ENCODE measurements at regions not wholly inside any gene's neighbourhood (a gene's known extent, or its start where the extent isn't known, plus 50 kb on each side); places are given as distances from the start of the nearest gene placed in this dataset.
"Not testable (repeated sequence)": the region's sequence is repeated elsewhere in the genome, so short reads cannot be mapped to it uniquely, and the experiment has no call there.

DNA sequence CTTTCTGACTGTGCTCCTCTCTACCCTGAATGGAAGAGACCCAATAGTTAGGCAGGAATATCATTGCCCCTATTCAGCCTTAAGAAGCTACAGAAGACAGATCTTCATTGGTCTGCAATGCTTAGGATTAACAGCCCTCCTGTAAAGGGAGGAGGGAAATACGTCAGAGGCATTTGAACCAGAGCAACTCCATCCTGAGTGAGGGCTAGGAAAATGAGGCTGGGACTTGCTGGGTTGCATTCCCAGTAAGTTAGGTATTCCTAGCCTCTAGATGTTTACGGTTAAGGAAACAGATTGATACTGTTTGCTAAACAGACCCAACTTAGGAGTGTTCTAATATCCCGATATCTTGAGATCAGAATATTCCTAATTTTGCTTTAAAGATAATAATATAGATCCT is 63.5 kb downstream of the PCDH18 start:
- no peak for DNase-seq (ENCODE audit: low read depth in 3 of 3)

DNA sequence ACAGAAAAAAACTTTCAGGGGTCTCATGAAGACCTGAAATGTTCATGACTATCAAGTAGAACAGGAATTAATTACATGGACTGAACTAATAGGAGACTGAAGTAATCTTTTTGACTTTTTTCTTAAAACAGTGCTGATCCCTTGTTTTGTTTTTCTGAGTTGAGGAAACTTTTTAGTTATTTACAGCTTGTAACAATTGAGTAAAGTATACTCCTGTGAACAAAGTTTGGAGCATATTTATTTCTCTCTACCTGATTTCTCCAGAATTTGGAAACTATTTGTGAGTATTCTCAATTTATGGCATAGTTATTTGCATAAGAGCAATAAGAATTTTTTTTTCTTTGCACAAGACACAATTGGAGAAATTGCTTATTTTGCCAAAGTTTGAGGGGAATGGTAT is 64.8 kb downstream of the PCDH18 start:
- DNase-seq (ENCODE audit: low read depth in 3 of 3) = no peak

DNA sequence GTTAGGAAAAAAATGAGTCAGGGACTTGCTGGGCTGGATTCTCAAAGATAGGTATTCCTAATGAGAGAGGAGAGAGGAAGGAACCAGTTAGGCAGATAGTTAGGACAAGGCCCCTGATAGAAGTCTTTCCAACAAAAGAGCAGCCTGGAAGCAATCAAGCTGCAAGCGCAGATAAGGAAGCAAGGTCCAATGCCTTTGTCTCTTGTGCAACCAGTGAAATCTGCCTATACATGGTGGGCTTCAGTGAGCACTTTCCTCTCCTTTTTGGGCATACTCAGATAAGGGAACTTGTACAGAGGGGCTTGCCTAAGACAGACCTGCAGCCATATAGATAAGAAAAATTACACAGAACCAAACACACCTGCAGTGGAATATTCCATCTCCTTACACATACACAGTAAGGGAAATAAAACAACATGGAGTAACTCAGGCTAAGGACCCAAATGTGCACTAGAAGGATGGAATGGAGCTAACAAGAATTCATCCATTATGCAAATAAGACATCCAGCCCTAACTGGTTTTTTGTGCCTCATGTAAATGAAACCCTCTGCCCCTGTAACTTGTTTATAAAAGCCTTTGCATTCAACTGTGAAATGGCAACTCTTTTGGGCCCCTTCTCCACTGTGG is 68.8 kb downstream of the PCDH18 start:
- DNase-seq (ENCODE audit: low read depth in 3 of 3) = no peak

DNA sequence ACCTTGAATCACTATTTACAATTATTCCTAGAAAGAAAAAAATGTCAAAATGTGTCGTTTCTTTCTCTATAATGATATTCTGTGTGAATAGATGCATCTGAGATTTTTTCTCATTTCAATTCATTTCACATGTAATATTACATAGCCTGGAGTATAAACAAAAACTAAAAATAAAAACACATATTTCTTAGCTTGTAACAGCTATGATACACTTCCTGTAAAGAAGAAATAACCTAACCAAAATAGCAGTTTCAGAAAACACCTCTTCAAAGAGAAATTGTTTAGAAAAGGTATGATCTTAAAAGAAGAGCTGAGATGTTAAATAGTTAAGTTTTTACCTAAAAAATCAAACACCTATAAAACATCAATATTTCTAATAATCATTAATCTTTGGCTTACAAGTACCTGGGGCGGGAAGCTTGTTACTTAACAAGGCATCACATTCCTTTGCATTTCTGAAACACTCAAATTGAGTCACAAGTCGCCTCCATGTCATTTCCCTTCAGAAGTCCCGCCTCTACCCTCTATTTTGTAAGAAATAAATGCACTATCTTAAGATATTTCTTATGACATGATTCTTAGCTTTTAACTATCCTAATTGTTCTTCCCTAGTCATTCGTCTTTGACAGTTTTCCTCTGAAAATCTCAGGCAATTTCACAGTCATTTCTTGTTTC is 76.5 kb downstream of the PCDH18 start:
- no peak for DNase-seq (ENCODE audit: low read depth in 3 of 3)

DNA sequence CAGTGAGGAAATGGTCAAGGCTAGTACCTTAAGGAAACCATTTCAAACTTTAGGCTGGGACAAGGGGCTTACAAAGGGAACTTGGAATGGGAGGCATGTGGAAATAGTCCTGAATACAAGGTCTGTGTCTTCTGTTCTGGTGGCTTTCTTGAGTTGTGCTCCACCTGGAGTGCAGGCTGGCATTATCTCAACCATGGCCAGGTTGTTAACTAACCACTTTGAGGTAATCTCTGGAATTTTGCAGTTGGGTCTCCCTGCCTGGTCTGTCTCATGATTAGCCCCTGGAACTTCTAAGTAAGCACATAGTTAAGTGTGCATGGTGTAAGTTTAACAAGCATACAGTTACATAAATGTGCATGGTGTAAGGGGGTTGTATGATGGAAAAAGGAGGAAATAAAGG is 77.5 kb downstream of the PCDH18 start:
- no peak for DNase-seq (ENCODE audit: low read depth in 3 of 3)

DNA sequence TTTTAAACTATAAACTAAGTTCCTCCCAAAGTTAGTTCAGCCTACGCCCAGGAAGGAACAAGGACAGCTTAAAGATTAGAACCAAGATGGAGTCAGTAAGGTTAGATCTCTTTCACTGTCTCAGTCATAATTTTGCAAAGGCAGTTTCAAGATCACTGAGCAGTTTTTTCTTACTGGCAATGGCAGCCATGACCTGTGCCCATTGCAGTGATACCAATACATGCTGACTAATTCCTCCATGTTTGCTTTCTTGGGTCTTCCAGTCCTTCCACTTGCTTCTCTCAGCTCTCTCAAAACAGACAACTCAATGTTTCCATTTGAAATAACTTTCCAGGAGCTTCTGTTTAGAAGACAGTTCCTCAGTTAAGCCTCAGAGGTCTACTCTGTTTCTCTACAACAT is 79.5 kb downstream of the PCDH18 start:
- DNase-seq (ENCODE audit: low read depth in 3 of 3) = no peak

DNA sequence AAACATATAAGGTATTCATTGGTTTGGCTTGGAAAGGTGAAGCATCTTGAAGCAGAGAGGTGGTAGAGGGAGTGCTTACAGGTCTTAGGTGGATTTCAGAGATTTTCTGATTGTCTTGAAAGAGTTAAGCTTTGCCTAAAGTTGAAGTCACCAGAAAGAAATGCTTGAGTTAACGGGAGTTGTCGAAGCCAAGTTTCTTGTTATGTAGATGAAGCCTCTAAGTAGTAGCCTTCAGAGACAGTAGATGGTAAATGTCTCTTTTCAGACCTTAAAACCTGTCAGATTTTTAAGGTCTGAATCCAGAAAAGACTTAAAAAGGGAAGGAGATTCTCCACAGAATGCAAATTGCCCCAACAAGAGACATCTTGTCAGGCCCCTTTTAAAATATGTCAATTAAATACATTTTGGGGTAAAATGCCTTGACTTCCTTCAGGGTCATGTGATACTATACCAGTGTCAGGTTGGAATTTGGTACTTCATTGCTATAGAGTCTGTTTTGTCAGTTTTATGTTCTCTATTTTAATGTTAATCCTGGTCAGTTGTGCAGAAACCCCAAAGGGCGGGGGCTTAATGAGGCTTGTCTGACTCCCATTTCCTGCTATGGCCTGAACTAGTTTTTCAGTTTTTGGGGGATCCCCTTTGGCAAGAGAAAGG is 81.0 kb downstream of the PCDH18 start:
- no peak for DNase-seq (ENCODE audit: low read depth in 3 of 3)

DNA sequence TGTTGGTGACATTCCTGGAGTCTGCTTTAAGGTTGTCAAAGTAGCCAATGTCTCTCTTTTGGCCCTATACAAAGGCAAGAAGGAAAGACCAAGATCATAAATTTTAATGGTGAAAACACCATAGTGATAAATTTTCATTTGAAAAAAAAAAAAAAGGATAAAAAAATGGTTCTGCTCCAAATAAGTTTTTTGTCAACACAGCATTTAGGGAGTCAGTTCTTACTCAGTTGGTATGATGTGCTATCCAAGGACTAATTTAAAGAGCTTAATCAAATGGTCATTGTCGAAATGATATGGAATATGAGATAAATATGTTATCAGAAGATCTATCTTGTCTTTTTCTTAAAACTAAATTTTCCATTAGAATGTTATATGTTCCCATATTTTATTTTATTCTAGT is 83.9 kb downstream of the PCDH18 start:
- no peak for DNase-seq (ENCODE audit: low read depth in 3 of 3)

DNA sequence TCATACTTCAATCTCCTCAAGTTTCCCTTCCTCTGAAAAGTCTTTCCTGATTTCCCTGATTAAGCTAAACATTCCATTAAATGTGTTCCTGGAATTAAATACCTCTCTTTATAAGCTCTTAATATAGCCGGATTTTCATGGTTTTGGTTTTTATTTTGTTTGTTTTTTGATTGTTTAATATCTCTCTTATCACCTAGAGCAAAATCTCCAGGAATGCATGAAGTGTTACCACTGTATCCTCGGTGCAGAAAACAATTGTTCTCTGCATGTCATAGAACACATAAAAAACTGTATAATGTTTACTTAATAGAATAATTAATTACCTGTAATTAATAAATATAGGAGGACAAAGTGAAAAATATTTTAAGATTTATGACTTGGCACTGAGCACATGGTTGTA is 86.2 kb downstream of the PCDH18 start:
- no peak for DNase-seq (ENCODE audit: low read depth in 3 of 3)

DNA sequence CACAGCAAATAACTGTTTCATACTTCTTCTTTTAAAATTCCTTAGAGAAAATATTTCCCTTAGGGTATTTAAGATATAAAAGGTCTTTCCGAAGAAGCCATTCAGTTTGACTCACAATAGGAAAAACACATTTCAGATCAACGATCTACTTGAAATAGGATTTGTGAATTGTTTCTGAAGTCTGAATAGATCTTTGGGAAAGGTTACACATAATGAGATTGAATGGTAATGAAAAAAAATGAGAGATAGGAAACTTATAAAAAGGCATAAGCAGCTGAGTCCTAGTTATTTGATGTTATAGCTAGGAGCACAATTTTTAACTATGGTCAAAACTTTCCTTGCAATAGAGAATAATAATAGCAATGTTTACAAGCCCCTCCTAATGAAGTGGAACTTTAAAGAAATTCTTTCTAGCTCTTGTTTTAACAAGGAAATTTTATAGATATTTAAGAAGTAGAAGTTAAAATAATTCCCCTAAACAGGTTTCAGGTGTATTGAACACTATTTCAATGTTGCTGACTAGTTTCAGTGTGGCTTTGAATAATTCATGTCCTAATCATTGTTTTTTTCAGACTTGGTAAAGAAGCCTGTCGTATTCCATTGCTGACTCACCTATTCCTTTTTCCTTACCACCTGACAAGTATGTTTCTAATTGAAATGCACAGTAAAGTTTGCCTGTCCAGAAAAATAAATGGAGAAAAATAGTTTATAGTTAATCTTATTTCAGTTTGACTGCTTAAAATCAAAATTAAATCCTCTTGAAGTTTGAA is 89.1 kb downstream of the PCDH18 start:
- no peak for DNase-seq (ENCODE audit: low read depth in 3 of 3)

DNA sequence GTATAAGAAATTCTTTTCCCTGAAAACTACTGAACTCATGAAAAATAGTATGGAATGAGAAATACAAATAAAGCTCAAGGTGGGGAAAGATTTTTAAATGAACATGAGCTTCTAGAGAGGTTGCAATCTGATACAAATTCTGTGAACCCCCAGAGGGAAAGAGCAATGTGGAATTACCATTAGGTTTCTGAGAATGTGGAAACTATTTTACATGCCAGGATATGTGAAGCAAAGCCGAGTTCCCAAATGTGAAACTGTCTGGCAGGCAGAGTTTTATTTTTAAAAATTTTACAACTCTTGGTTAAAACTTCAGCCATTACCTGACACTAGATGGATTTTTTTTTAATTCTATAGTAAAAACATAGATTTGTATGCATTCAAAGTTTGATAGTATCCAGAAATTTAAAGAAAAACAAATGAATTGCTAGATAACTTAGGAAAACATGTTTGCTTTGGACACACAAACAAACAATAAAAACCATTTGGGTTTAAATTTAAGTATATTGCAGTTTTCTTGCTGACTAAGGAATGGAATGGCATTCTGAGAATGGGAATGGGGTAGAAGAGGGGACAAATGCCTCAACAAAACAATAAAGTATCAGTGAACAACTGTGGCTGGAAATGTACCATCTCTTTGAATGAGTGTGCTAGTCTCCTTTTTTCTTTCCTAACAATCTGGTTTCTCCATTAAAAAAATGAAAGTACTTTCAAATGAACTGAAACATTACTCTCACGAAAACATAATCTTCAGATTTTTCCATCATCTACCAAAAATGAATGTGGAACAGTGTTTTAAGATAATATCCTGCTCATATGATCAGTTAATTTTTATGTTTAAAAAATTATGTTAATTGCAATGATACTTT is 99.6 kb downstream of the PCDH18 start:
- no peak for DNase-seq (ENCODE audit: low read depth in 3 of 3)

DNA sequence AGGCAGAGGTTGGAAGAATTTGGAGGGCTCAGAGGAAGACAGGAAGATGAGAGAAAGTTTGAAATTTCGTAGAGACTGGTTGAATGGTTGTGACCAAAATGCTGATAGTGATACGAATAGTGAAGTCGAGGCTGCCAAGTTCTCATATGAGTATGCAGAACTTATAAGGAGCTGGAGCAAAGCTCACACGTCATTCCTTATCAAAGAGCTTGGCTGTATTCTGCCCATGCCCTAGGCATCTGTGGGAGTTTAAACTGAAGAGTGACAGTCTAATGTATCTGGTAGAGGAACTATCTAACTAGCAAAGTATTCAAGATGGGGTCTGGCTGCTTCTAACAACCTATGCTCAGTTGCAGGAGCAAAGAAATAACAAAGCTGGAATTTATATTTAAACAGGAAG is 102.1 kb downstream of the PCDH18 start:
- no peak for DNase-seq (ENCODE audit: low read depth in 3 of 3)

DNA sequence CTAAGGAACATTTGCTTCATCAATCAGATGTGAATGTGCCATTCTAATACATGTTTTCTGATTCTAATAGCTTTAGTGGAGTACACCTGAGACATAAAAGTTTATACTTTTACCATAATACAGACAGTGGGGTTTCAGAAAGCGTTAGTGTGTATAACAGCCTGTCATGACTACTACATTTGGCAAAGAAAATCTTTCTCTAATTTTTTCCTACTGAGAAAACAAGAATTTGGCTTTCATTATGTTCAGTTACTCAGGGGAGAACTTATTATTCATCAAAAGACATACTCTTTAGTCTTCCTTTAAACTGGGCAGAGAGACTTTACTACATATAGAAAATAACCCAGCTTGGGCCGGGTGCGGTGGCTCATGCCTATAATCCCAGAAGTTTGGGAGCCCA is 104.9 kb downstream of the PCDH18 start:
- no peak for DNase-seq (ENCODE audit: low read depth in 3 of 3)

DNA sequence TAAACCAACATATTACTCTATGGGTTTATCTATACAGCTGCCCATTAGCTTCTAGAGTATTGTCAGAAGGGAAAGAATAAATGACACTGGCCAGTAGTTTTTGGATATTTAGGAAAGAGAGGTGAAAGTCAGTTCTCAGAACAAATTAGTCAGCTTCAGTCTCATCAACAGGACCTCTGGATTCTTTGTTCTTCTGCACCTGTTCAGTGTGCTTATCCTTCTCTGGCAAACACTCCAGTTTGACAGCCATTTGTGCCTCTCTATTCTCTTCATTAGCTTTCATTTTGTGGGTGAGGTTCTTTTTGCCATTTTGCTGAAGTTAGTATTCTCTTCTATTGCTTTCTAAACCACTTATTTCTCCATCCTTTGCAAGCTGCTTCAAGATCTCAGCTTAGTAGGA is 107.0 kb downstream of the PCDH18 start:
- no peak for DNase-seq (ENCODE audit: low read depth in 3 of 3)

DNA sequence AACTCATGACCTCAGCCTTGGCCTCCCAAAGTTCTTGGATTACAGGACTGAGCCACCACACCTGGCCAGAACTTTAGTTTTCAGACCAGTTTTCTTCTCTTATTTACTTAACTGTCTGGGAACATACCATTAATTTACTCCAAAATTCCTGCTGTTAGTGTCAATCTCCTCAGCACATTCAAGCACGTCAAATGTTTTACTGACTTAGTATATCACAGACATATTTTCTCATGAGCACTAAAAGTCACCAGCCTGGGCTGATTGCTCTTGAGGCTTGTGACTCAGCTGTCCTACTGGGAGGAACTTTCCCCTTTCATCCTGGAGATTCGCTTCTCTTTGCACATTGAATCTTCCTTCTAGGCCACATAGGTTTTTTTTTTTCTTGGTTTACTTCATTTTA is 109.6 kb downstream of the PCDH18 start:
- no peak for DNase-seq (ENCODE audit: low read depth in 3 of 3)

DNA sequence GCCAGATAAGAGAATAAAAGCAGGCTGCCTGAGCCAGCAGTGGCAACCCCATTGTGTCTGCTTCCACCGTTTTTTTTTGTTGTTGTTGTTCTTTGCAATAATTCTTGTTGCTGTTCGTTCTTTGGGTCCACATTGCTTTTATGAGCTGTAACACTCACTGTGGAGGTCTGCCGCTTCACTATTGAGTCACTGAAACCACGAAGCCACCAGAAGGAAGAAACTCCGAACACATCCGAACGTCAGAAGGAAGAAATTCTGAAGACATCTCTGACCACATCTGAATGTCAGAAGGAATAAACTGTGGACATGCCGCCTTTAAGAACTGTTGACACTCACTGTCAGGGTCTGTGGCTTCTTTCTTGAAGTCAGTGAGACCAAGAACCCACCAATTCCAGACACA is 110.5 kb downstream of the PCDH18 start:
- DNase-seq (ENCODE audit: low read depth in 3 of 3) = no peak

DNA sequence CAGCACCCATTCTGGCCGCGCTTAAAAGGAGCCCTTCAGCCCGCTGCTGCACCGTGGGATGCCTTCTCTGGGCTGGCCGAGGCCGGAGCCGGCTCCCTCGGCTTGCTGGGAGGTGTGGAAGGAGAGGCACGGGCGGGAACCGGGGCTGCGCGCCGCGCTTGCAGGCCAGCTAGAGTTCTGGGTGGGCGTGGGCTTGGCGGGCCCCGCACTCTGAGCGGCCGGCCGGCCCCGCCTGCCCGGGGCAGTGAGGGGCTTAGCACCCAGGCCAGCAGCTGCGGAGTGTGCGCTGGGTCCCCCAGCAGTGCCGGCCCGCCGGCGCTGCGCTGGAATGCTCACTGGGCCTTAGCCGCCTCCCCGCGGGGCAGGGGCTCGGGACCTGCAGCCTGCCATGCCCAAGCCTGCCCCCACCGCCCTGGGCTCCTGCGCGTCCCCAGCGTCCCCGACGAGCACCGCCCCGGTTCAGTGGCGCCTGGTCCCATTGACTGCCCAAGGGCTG is 111.3 kb downstream of the PCDH18 start:
- DNase-seq (ENCODE audit: low read depth in 3 of 3) = no peak

DNA sequence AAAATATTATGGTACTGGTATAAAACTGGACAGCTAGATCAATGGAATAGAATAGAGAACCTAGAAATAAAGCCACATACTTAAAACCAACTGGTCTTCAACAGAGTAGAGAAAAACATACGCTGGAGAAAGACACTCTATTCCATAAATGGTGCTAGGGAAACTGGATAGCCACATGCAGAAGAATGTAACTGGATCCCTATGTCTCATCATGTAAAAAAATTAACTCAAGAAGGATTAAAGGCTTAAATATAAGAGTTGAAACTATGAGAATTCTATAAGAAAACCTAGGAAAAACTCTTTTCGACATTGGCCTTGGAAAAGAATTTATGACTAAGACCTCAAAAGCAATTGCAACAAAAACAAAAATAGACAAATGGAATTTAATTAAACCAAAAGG is 114.6 kb downstream of the PCDH18 start:
- DNase-seq (ENCODE audit: low read depth in 3 of 3) = no peak

DNA sequence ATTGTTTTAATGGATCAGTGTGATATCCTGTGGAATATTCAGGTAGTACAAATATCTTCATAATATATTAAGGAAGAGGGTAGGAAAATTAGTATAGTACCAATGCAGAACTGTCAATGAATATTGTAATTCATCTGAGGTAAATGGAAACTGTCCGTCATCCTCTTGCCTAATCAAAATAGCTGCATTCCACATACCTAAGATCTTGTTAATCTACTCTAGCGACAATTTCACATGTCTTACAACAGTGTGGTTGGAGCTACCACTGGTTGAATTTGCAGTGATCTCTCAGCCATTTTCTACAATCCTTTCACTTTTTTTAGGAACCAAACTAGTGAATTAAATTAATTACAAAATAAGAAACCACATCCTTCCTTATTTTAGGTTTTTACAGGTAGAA is 117.5 kb downstream of the PCDH18 start:
- DNase-seq (ENCODE audit: low read depth in 3 of 3) = no peak

DNA sequence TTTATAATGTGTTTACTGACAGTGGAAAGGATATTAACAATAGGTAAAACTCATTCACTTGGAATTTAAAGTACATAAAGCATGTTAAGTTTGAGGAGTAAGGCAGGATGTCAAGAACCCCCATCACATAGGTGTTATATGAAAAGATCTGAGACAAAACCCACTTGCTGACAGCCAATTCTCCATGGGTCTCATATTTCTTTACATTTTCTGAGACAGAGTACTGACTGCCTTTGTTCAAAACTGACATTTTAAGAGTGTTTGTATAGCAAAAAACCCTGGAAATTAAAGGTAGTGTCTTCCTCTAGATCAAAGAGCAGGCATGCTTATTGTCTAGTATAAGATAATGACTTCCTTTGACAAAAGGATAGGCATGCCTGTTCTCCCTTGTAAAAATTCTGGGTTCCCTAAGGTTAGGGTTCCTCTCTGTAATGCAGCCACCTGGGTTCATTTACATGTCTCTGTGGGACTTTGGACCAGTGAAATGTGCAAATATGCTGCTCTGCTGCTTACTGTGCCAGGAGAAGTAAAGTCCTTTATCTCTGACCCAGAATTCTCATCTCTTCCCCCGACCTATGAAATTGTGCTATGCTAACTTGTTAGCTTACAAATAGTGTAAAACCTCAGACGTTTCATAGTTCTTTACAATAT is 123.6 kb downstream of the PCDH18 start:
- no peak for DNase-seq (ENCODE audit: low read depth in 3 of 3)

DNA sequence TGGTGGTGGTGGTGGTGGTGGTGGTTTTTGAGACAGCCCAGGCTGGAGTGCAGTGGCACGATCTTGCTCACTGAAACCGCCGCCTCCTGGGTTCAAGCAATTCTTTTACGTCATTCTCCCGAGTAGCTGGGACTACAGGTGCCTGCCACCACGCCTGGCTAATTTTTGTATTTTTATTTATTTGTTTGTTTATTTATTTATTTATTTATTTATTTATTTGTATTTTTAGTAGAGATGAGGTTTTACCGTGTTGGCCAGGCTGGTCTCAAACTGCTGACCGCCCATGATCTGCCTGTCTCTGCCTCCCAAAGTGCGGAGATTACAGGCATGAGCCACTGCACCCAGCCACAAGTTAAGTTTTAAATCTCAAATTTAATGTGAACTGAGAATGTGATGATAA is 126.5 kb downstream of the PCDH18 start:
- not testable (repeated sequence) for DNase-seq (ENCODE audit: low read depth in 3 of 3)
